CD4-positive, alpha-beta T cell treated with Interleukin-15 for 4 hours (primary cell): ENCODE measurements at regions not wholly inside any gene's neighbourhood (a gene's known extent, or its start where the extent isn't known, plus 50 kb on each side); places are given as distances from the start of the nearest gene placed in this dataset.

Experiments used
- DNase-seq: peaks from one replicate; pipeline ENCODE4 v3.0.0-alpha.2; 2020; ENCODE audit warnings: low spot score

- no peak for DNase-seq
Observed at GRCh38 chr4:180817529-180817928, 1425.7 kb upstream of the TENM3 start.

GRCh38 chr4:180823108-180823507, 1420.1 kb upstream of the TENM3 start:
- no peak for DNase-seq

- no peak for DNase-seq
Observed at GRCh38 chr4:180827232-180828009, 1415.8 kb upstream of the TENM3 start.

GRCh38 chr4:180828455-180829018, 1414.7 kb upstream of the TENM3 start:
- no peak for DNase-seq

- DNase-seq: no peak
Observed at GRCh38 chr4:180832073-180832472, 1411.1 kb upstream of the TENM3 start.

- no peak for DNase-seq
Observed at GRCh38 chr4:180840142-180840541, 1403.1 kb upstream of the TENM3 start.

- DNase-seq: no peak
Observed at GRCh38 chr4:180850318-180850940, 1392.8 kb upstream of the TENM3 start.

GRCh38 chr4:180852738-180853137, 1390.5 kb upstream of the TENM3 start:
- DNase-seq: no peak

GRCh38 chr4:180855184-180855583, 1388.0 kb upstream of the TENM3 start:
- no peak for DNase-seq

- DNase-seq: no peak
Observed at GRCh38 chr4:180860089-180860720, 1383.0 kb upstream of the TENM3 start.

- DNase-seq: no peak
Observed at GRCh38 chr4:180861651-180862050, 1381.6 kb upstream of the TENM3 start.

GRCh38 chr4:180866933-180867643, 1376.1 kb upstream of the TENM3 start:
- DNase-seq: no peak

- no peak for DNase-seq
Observed at GRCh38 chr4:180870623-180871022, 1372.6 kb upstream of the TENM3 start.

GRCh38 chr4:180898305-180898704, 1344.9 kb upstream of the TENM3 start:
- no peak for DNase-seq

GRCh38 chr4:180900781-180901180, 1342.4 kb upstream of the TENM3 start:
- DNase-seq: no peak

- DNase-seq: no peak
Observed at GRCh38 chr4:180909279-180909678, 1333.9 kb upstream of the TENM3 start.

GRCh38 chr4:180913750-180914149, 1329.5 kb upstream of the TENM3 start:
- DNase-seq: no peak

GRCh38 chr4:180923486-180923885, 1319.7 kb upstream of the TENM3 start:
- DNase-seq: no peak

- DNase-seq: no peak
Observed at GRCh38 chr4:180925805-180926204, 1317.4 kb upstream of the TENM3 start.

- no peak for DNase-seq
Observed at GRCh38 chr4:180926277-180926676, 1316.9 kb upstream of the TENM3 start.

GRCh38 chr4:180932370-180933001, 1310.7 kb upstream of the TENM3 start:
- DNase-seq: no peak

- no peak for DNase-seq
Observed at GRCh38 chr4:180937083-180937482, 1306.1 kb upstream of the TENM3 start.
